ENCODE measurements at regions not wholly inside any gene's neighbourhood (a gene's known extent, or its start where the extent isn't known, plus 50 kb on each side); places are given as distances from the start of the nearest gene placed in this dataset.

DNA sequence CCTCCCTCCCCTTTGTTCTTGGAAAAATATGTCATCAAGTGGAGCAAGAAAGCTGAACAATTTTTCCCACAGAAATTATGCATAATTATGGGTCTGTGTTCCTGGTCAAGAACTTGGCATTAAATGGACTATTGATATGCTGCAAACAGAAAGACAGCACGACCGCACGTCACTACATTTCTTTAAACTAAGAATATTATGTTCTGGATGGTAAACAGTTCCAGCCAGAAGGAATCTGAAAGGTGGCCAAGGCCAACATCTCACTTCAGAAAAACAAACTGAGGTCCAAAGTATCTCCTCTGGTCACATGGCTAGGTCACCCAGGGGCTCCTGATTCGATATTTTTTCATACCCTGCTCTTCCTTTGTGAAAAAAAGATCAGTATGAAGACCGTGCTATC, 173.3 kb upstream of the GAS1 start:
- no peak for DNase-seq

DNA sequence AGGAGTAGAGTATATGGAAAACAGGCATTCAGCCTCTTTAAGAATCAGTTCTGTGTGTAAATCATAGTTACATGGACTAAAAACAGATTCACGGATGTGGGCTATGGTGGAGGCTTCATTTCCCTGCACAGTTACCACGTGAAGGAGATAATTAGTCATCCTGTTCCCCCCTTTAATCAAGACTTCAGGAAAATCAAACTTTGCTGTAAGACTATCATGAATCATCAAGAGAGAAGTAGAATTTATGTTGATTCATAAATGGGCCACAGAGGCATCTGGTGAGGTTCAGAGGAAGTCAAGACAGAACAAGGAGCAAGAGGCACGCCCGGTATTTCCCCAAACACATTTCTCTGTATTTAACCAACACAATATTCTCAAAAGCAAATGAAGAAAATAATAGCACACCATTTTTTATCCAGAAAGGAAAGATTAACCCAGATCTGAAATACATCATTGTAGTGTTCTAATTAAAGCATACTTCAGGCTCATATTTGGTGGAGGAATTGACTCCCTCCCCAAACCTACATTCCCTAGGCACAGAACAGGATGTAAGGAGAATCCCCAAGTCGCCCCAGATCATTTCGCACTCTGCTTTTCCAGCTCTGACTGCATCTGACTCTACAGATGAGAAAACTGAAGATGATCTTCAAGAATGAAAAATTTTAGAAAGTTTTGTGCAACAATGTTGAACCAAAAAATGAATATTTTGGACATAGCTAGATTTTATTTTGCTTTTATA, 175.8 kb upstream of the GAS1 start:
- peak; percentile 66 for DNase-seq

DNA sequence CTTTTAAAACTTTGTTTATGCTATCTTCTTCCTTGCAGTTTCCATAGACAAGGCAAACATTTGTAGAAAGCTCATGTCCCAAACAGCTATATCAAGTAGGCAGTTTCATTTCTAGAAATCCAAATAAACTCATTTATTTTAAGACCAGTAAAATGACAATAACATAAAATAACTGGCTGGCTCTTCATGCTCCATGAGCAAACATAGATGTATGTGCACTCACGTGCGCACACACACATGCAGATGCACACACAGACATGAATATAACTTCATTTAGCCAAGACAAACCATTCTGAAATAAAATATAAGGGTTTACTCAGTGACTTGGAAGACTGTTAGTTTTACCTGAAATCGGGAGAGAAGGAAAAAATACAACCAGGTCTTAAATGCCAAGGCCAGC, 176.5 kb upstream of the GAS1 start:
- DNase-seq, result no peak

DNA sequence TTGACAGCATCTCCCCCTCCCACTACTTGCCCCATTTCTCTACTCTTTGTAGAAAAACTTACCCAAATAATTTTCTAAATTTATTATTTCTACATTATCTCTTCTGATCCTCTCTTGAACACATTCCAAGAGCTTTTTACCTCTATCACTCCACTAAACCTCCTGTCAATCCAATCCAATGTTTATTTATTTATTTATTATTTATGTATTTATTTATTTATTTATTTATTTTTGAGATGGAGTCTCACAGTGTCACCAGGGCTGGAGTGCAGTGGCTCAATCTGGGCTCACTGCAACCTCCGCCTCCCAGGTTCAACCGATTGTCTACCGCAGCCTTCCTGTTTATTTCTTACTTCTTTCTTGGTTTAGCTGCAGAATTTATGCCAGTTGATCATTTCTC, 178.5 kb upstream of the GAS1 start:
- no peak for DNase-seq

DNA sequence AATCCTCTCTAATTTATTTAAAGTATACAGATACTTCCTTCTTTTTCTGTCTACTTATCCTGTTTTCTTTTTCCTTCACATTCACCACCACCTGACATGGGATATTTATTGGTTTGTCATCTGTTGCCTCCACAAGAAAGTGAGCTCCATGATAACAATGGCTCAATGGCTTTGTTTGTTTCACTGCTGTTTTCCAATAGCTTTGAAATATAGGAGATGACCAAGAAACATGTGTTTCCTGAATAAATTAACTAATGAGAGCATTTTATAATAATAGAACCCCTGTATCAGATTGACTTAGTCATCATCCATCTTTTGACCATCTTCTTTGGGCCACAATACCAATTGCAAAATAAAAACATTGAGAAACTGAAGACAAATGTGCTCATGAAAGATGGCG, 180.2 kb upstream of the GAS1 start:
- no peak for DNase-seq

DNA sequence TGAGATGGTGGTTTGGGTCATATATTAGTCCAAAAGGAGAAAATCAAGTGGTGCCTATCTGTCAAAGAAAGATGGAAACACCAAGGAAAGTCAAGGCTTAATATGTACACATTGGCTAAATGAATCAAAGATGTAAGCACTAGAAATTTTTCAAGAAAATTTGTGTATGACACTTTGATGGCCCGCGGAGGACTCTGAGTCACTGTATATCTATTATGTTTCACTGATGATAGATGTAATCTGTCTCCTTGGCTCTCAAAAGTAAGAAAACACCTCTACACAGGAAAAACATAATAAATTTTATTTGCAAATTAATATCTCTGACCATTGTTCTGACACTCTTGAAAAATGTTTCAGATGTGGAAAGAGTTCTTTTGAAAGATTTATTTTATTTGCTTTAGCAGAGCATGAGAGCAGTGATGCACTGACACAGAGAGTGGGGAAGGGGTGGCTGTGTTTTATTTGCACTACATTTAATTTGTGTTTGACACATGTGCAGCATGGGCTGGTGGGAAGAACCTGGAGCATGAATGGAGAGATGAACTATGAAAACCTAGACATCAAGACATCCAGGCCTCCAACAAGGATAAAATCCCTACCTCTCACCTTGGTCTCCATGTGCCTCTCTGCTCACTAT, 180.8 kb upstream of the GAS1 start:
- DNase-seq, result no peak

DNA sequence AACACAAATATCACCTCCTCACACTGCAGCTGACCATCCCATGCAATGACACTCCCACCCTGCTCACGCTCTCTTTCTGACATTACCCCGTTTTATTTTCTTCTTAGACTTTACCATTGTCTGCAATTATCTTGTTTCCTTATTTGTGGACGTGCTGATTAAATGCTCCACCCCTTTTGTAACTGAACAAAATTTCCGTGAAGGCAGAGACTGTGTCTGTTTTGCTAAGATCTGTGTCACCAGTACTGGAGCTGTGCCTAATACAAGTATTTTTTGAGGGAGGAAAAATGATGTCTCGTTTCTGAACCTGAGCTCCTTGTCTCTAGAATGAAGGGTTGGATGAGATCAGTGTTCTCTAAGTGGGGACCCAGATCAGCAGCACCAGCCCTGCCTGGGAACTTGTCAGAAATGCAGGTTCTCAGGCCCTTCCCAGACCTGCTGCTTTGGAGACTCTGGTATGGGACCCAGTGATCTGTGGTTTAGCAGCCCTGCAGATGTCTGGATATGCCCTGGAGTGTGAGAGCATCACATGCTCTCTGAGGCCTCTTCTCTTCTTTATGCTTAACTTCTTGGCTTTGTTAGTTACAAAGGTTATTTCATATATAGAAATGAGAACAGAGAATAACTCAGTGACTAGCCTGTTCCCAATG, 181.7 kb upstream of the GAS1 start:
- DNase-seq, result no peak

DNA sequence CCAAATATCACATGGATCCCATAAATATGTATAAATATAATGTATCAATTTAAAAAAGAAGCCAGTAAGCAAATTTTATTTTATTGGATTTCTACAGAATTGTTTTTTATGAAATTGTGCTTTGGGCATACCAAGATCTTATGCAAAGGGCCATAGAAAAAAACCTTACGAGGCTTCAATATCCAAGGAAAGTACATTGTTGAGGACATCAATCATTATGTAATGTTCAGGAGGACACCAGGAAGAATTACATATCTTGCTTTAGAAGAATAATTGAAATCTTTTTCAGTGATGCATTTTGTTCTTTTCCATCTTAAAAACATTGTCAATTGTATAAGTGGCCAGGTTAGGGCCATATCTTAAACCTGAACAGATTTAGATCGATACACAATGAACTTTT, 187.8 kb upstream of the GAS1 start:
- DNase-seq, result no peak

DNA sequence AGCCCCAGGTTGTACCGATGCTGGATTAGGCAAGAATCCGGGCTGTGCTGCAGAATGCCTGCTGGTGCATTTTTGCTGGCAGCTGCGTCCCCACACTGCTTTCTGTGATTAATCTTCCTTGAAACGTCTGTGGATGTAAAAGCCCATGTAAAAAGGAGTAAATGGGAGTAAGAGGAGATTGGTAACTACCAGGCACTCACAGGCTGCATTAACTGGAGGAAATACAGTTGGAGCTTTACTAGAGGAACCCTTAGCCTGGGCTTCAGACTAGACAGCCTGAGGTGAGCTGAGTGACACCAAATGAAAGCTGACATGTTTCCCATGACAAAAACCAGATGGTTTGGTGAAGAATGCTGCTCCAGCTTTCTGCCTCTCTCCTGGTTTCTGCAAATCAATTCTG, 190.4 kb upstream of the GAS1 start:
- no peak for DNase-seq

DNA sequence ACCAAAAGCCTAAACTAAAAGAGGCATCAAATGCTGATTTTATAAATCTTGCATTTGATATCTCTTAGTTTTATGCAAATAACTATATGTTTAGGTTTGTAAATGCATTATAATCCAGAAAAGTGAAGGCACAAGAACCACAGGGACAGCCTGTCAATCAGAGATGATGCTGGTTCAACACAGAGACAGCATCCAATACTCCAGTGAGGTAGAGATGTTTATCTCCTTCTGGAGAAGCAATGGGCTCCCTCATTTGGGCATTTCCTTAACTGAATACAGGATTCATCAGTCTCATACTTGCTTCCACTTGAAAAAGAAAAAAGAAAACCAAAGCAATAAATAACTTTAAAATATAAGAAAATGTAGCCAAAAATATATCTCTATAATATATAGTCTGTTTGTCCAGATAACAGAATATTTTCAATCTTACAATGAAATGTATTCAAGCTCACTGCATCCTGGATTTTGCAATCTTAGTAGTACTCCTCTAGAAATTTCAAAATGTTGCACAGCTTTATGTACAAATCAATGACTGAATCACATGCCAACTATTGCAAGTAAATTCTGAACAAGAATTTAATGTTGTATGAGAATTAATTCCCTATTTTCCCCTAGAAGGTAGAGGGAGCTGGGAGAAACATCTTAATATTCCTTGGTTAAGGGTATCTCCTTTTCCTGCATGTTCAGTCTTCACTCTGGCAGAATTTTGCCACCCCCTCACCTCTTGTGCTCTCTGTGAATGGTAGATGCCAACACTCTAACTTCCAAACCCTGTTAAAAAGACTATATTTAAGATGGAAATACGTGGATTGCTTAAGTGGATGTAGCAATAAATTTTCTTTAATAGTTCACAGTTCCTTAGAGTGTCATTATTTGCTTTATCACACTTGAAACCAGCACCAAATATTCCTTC, 191.1 kb upstream of the GAS1 start:
- DNase-seq, result no peak

DNA sequence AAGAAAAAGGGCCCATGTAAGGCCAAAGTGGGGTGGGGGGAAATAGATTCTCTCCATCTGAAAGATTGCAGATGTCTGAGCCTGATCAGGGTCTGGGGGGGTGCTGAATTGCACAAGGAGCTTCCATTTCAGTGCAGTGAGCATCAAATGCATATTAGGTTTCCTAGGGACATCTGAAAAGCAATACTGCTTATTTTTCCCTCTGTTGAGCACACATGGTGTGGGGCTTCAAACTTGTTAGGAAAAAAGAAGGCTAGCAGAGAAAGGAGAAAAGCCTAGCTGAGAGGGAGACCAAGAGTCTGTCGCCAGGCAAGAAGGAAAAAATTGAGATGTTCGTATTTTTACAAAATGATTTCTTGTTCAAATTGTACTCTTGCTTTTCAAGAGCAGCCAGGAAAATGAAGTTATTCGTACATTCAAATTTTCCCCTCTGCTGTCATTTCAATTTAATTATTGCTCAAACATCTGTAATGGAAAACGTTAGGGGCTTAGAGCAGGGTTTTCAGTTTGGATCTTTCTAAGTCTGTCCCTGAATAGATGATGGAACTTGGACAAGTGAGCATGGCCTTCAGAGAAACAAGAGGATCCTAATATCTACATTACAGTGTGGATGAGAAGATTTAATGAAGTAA, 191.9 kb upstream of the GAS1 start:
- peak; percentile 86 for DNase-seq

DNA sequence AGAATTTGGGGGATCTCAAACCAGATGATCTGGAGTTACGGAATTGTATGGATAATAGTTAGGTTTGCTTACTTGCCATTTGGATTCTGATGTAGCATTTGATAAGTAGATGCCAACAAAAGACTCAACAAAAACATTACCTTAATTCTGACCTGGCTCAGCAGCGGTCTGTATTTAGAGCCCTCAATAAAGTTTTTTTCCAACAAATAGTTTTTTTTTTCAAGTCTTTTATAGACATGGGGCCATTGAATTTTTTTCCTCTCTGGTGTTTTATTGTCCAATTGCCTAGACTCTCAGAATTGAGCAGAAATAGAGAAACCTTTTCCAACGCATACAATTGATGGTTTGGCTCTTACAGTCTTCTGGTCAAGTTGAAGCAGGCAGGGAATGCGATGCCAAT, 192.8 kb upstream of the GAS1 start:
- no peak for DNase-seq

DNA sequence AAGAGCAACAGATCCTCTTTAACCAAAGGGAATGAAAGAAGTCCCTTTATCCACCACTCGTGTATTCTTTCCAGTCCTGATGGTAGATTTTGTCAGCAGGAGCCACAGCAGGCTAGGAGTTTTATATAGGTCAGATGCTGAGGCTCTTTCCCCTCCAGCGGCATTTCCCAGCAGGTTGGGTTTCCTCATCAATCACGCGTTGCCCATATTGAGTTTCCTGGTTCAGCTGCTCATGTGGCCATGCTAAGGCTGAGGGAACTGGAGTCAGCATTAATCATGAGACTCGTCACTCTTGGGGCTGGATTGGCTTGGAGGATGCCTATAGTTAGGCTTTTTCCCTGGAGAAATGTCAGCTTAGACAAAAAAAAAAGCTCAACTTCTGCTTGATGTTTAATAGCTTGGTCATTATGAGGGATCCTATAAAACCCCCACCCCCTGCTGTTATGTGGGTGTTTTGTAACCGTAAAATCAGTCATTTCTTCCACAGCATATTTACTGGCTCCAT, 193.4 kb upstream of the GAS1 start:
- no peak for DNase-seq

DNA sequence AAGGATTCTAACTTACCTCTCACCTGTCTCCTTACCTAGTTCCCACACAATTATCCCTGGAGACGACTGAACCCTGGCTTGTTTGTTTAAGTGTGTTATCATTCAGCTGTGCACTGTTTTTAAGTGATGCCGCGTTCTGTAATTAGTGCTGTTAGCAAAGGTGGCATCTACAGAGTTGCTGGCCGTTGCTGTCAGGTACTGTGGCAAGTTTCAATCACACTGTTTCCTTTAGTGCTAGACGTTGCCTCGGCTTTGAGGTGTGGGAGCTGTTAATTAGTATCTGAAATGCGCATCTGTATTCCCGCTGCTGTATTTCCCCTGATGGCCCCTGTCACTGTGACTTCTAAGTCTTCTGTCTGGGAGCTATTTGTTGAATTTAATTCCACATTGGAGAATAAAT, 193.8 kb upstream of the GAS1 start:
- no peak for DNase-seq

DNA sequence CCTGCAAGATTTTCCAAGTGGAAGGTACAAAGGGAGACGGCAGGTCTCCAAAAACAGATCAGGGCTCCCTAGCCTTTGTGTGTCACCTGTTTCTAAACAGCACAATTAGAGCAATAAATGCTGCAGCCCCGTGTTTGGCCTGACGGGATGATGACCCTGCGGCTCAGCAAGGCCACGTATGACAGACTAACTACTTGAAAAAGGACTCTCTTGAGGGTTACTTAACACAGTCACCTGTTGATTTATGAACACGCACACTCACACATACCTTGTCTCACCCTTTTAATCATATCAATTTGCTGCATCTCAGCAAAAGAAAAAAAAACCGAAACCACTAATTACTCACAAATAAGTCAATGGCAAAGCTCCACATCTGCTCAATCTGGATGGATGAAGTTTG, 199.6 kb upstream of the GAS1 start:
- no peak for DNase-seq

DNA sequence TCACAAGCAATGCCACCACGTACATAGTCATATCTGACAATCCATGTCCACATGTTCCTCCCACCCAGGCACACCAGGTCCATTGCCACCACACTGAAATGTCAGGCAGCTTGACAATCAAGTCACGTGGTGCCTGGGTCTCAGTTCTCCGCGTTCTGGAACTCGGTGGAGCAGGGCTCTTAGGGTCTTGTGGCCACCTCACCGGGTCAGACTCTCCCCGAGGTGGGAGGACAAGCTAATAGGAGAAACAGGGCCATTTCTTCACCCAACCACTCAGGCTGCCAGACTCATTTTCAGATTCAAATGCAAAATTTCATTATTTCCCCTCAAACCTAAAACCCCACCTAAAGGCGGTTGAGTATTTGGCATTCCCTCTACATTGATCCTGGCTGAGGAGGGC, 200.5 kb upstream of the GAS1 start:
- no peak for DNase-seq

DNA sequence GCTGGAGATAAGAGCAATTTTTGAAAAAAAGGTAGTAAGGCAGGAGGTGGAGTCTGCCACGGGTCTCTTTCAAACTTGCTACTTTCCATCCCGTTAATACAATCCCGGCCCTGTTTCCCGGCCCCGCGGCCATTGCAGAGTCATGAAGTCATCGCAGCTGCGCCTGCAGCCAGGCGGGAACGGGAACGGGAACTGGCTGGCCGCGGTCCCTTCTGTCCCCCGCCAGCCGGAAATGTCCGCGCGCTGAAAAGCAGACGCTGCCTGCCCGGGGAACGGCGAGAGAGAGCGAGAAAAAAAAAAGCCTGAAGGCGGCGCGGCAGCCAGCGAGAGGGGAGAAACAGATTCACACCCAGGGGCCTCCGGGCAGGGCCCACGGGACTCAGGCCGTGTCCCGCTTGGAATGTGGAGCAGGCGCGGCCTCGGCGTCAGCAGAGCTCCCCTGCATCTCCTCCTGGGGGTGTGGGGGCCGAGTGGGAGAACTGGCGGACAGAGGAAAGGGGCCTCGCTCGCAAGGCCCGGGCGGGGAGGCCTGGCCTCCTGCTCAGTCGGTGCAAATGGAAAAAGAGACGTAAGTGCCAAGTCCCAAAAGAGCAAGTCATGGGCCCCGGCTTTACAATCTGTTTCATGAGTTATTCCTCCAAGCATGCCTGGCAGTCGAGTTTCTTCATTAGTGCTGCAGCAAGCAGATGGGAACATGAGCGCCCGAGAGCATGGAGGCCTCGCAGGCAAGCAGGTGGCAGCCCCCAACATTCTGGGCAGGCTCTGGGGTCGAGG, 201.2 kb upstream of the GAS1 start:
- peak; percentile 85 for DNase-seq

DNA sequence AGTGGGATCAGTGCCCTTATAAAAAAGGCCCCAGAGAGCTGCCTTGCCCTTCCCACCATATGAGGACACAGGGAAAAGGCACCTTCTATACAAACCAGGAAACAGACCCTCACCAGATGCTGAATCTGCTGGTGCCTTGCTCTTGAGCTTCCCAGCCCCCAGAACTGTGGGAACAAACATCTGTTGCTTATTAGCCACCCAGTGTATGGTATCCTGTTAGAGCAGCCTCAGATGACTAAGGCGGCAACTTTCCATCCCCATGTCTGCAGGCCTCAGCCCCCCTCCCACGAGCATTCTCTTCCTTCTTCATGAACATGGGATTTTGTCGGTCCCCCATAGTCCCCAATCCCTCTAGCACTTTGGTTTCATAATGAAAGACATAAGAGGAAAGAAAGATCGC, 202.5 kb upstream of the GAS1 start:
- peak; percentile 80 for DNase-seq

DNA sequence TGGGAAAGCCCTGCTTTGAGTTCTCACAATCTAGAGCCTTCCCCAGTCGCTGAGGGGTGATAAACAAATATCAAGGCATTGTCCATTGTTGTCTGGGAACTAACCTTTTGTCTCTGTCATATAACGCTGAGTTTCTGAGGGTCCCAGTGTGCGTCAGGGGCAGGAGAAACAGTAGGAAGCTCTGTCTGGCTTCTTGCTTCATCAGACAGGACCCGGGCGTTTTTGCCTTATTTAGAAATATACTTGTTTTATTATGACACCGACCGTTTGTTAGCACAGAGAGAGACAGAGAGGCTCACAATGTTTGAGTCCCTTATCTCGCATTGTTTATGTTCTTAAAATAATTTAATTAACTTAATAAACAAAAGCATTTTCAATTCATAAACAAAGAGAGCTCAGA, 204.9 kb upstream of the GAS1 start:
- no peak for DNase-seq

DNA sequence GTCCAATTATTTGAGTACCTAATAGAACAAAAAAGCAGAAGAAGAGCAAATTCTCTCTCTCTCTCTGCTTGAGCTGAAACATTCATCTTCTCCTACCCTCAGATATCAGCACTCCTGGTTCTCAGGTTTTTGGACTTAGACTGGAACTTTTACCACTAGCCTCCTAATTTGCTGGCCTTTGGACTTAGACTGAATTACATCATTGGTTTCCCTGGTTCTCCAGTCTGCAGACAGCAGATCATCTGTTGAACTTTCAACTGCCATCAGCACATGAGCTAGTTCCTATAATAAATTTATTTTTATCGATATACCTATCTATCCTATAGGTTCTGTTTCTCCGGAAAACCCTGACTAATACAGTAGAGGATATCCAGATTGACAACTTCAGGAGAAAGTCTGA, 208.9 kb upstream of the GAS1 start:
- no peak for DNase-seq

DNA sequence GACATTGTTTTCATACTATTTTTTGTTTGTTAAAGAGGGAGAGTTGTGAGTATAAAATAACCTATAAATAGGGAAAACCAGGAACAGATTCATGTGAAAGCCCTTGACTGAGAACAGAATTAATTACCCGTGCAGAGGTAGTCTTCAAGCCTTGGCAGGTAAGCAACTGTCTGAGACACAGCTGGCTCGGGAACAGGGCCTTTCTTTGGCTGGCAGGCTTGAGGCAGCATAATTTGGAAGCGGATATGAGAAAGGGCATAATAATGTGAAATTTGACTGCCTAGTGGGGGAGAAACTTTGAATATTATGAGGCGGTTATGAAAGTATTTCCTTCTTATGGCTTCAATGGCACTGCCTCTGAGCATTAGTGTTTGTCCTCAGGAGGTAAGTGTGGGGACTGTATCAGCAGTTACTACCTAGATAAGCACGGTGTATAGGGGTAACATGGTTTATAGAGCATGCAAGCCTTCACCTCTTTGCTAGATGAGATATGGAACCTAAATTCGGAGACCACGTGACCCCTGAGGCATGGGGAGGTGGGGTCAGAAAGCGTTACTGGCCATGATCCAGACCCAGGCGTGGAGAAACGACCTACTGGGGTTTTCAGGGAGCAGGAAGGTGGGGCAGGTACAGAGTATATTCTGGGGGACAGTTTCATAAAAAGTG, 210.2 kb upstream of the GAS1 start:
- no peak for DNase-seq
